Fibroblast of the aortic adventitia (primary cell): ENCODE measurements at regions not wholly inside any gene's neighbourhood (a gene's known extent, or its start where the extent isn't known, plus 50 kb on each side); places are given as distances from the start of the nearest gene placed in this dataset.

Source experiments
- DNase-seq: peaks from one replicate; pipeline ENCODE4 v3.0.0-alpha.2; 2010; ENCODE audit warnings: low read depth
- H3K4me3 ChIP-seq: 2 replicates; pipeline ENCODE4 v1.5.1; 2011; ENCODE audit warnings: low read depth, mild to moderate bottlenecking, control low read depth, low read length, moderate library complexity
- CTCF ChIP-seq: IDR thresholded peaks from 2 replicates; pipeline ENCODE4 v1.5.1; 2011; ENCODE audit warnings: mild to moderate bottlenecking, low read length, control low read depth, inconsistent platforms; ENCODE audit not compliant: insufficient read depth

- no peak for DNase-seq
- no peak for TF ChIP-seq CTCF
- no peak overlapping the region for H3K4me3 ChIP-seq
Observed at GRCh38 chr14:39972704-39973103, 540.5 kb upstream of the FBXO33 start.

GRCh38 chr14:39967885-39968284 lies 535.7 kb upstream of the FBXO33 start:
- no peak for DNase-seq
- no peak for TF ChIP-seq CTCF

GRCh38 chr14:39957987-39958386 lies 525.8 kb upstream of the FBXO33 start:
- no peak for DNase-seq
- no peak overlapping the region for H3K4me3 ChIP-seq
- TF ChIP-seq CTCF: no peak

More at GRCh38 chr14:39967885-39968284, 535.7 kb upstream of the FBXO33 start:
- H3K4me3 ChIP-seq: no peak overlapping the region

GRCh38 chr14:39957290-39957689 lies 525.1 kb upstream of the FBXO33 start:
- no peak for DNase-seq
- no peak for TF ChIP-seq CTCF
- no peak overlapping the region for H3K4me3 ChIP-seq

- no peak for DNase-seq
- no peak overlapping the region for H3K4me3 ChIP-seq
- TF ChIP-seq CTCF: no peak
Observed at GRCh38 chr14:39956372-39956771, 524.1 kb upstream of the FBXO33 start.

GRCh38 chr14:39948235-39948634 lies 516.0 kb upstream of the FBXO33 start:
- H3K4me3 ChIP-seq: no peak overlapping the region
- no peak for DNase-seq
- TF ChIP-seq CTCF: no peak

- no peak overlapping the region for H3K4me3 ChIP-seq
Observed at GRCh38 chr14:39946807-39947206, 514.6 kb upstream of the FBXO33 start.

More at GRCh38 chr14:39946807-39947206, 514.6 kb upstream of the FBXO33 start:
- DNase-seq: no peak
- no peak for TF ChIP-seq CTCF
